ENCODE measurements at regions not wholly inside any gene's neighbourhood (a gene's known extent, or its start where the extent isn't known, plus 50 kb on each side); places are given as distances from the start of the nearest gene placed in this dataset.

- TF ChIP-seq EZH2phosphoT487 (IDR thresholded peaks at IDR 0.05; ENCODE audit: borderline replicate concordance, low read depth) (no peak), PBX3 (IDR thresholded peaks at IDR 0.05) (no peak), NFIC (IDR thresholded peaks at IDR 0.05; ENCODE audit: borderline replicate concordance) (no peak)
These were observed 281.1 kb upstream of the DUSP10 start (continued) for GRCh38 chr1:222023025-222023424.

GRCh38 chr1:222021129-222021528 lies 279.2 kb upstream of the DUSP10 start:
- Histone ChIP-seq H3K27me3 (ENCODE audit: insufficient read depth) (no peaks in the 10 kb centered on the region; the same call in 1 of the 2 replicates), H3K9me3 (no peaks in the 10 kb centered on the region), H3K79me2 (ENCODE audit: insufficient read depth) (no peaks in the 10 kb centered on the region), H3K4me2 (no peak overlapping the region), H3K9me2 (no peaks in the 10 kb centered on the region), H3K4me1 (ENCODE audit: control insufficient read depth in 1 of 2, insufficient read depth in 2 of 2, low read depth in 1 of 2, low read length in 1 of 2) (no peaks in the 10 kb centered on the region), H3K27ac (ENCODE audit: low read depth in 2 of 2, low read length in 1 of 2) (no peak overlapping the region), H3K9ac (no peak overlapping the region), H2AFZ (ENCODE audit: low read depth) (no peak overlapping the region), H4K20me1 (ENCODE audit: insufficient read depth) (no peaks in the 10 kb centered on the region), H3F3A (replicated peaks; ENCODE audit: insufficient read depth) (no peaks in the 10 kb centered on the region), H3K4me3 (ENCODE audit: low read depth in 2 of 2, low read length in 1 of 2) (no peak overlapping the region), H3K36me3 (replicated peaks in 1 of 2; ENCODE audit: control insufficient read depth in 1 of 2, insufficient read depth in 2 of 2, low read length in 1 of 2) (no peaks in the 10 kb centered on the region)
- ChIA-PET CTCF (interaction anchor here (1.4 kb wide), 1 partner anchor 8 kb away, joined by 3 read pairs; no protein-coding TSS in a partner anchor), POLR2A (interaction anchor here (0.6 kb wide), 1 partner anchor 26 kb away, joined by 4 read pairs; no protein-coding TSS in a partner anchor)
- DNase-seq: no peak
- WGBS (ENCODE audit: low lambda C conversion rate): 57% methylated on average over 5 of the region's 5 CpGs
- no peak for TF ChIP-seq RFX5 (IDR thresholded peaks at IDR 0.05; ENCODE audit: low read length)
- TF ChIP-seq CHD2 (IDR thresholded peaks at IDR 0.05; ENCODE audit: low read length, partially characterized antibody): no peak
- no peak for TF ChIP-seq ELF1 (IDR thresholded peaks at IDR 0.05)
- TF ChIP-seq YY1 (IDR thresholded peaks at IDR 0.05; ENCODE audit: low read depth): no peak
- no peak for TF ChIP-seq SMC3 (IDR thresholded peaks at IDR 0.05; ENCODE audit: low read depth, low read length)
- no peak for TF ChIP-seq FOXJ3 (CRISPR knock-in tag; IDR thresholded peaks at IDR 0.05)
- TF ChIP-seq FOXM1 (IDR thresholded peaks at IDR 0.05; ENCODE audit: low read depth): no peak

DNA sequence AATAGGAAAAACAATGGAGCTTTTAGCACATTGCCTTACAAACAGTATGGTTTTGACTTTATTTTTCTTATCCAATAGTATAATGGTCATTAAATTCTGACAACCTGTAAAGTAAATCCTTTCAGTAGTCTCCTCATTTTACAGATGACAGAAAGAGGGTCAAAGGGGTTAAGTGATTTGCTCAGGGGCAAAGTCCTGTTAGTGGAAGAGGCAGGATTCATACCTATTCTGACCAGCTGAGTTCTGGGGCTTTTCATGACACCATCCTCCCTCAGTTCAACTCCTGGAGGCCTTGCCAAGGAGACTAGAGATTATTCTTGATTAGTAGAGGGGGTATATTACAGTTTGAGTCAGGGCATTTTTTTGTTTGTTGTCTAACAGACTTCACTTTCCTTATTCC lies 278.7 kb upstream of the DUSP10 start:
- Histone ChIP-seq H3K4me3 (ENCODE audit: low read depth in 2 of 2, low read length in 1 of 2) (no peak overlapping the region), H3K27me3 (ENCODE audit: insufficient read depth) (no peaks in the 10 kb centered on the region; the same call in 1 of the 2 replicates), H4K20me1 (ENCODE audit: insufficient read depth) (no peaks in the 10 kb centered on the region), H3K9me2 (no peaks in the 10 kb centered on the region), H3K4me2 (no peak overlapping the region), H3K27ac (ENCODE audit: low read depth in 2 of 2, low read length in 1 of 2) (no peak overlapping the region), H3K9me3 (no peaks in the 10 kb centered on the region), H3K4me1 (ENCODE audit: control insufficient read depth in 1 of 2, insufficient read depth in 2 of 2, low read depth in 1 of 2, low read length in 1 of 2) (no peaks in the 10 kb centered on the region), H3K36me3 (replicated peaks in 1 of 2; ENCODE audit: control insufficient read depth in 1 of 2, insufficient read depth in 2 of 2, low read length in 1 of 2) (no peaks in the 10 kb centered on the region), H3F3A (replicated peaks; ENCODE audit: insufficient read depth) (no peaks in the 10 kb centered on the region), H3K9ac (no peak overlapping the region), H3K79me2 (ENCODE audit: insufficient read depth) (no peaks in the 10 kb centered on the region), H2AFZ (ENCODE audit: low read depth) (no peak overlapping the region)
- ChIA-PET POLR2A (no interaction called here), CTCF (interaction anchor here (1.4 kb wide), 1 partner anchor 7 kb away, joined by 3 read pairs; no protein-coding TSS in a partner anchor)
- TF ChIP-seq CTCF (IDR thresholded peaks at IDR 0.05) (no peak), RAD21 (IDR thresholded peaks at IDR 0.05; ENCODE audit: low read length) (no peak), JUND (IDR thresholded peaks at IDR 0.05) (no peak), TAF1 (IDR thresholded peaks at IDR 0.05; ENCODE audit: borderline replicate concordance, low read depth, low read length) (no peak), SMC3 (IDR thresholded peaks at IDR 0.05; ENCODE audit: low read depth, low read length) (no peak)
- DNase-seq: no peak
